ENCODE measurements at regions not wholly inside any gene's neighbourhood (a gene's known extent, or its start where the extent isn't known, plus 50 kb on each side); places are given as distances from the start of the nearest gene placed in this dataset.
"Not testable (repeated sequence)": the region's sequence is repeated elsewhere in the genome, so short reads cannot be mapped to it uniquely, and the experiment has no call there.

DNA sequence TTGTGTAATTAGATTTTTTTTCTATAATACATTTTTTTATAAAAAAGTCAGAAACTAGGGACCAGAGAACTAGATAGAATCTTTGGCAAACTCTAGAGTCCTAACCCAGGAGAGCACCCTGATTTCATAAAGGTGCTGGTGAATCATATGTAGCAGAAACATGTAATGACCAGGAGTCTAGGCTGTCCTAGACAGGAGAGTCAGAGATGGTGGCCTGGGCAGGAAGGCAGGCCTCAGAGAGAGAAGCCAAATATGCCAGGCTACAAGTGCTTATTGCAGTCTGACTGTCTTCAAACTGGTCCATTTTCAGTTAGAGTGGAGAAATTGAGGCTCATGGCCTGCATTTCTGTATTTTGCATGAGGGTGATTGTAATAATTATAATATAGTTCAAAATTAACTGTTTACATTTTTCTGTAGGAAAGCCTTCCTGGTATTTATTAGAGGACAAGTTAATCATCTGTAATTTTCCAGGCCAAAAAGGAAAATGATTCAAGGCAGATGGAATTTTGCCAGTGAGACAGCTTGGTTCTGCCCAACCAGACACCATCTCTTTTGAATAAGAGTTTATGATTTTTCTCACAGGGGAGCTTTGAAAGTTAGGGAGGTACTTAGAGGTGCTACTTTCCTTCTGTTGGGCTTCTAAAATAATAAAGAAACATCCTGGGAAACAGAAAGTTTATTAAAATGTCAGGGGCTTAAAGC, 129.8 kb downstream of the S1PR1 start:
- FAIRE-seq (no peak), DNase-seq (ENCODE audit: insufficient read length, low spot score) (no peak)
- TF ChIP-seq, protein P1, sequence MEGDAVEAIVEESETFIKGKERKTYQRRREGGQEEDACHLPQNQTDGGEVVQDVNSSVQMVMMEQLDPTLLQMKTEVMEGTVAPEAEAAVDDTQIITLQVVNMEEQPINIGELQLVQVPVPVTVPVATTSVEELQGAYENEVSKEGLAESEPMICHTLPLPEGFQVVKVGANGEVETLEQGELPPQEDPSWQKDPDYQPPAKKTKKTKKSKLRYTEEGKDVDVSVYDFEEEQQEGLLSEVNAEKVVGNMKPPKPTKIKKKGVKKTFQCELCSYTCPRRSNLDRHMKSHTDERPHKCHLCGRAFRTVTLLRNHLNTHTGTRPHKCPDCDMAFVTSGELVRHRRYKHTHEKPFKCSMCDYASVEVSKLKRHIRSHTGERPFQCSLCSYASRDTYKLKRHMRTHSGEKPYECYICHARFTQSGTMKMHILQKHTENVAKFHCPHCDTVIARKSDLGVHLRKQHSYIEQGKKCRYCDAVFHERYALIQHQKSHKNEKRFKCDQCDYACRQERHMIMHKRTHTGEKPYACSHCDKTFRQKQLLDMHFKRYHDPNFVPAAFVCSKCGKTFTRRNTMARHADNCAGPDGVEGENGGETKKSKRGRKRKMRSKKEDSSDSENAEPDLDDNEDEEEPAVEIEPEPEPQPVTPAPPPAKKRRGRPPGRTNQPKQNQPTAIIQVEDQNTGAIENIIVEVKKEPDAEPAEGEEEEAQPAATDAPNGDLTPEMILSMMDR (IDR thresholded peaks at IDR 0.05; ENCODE audit: insufficient read depth, missing control alignments): no peak

DNA sequence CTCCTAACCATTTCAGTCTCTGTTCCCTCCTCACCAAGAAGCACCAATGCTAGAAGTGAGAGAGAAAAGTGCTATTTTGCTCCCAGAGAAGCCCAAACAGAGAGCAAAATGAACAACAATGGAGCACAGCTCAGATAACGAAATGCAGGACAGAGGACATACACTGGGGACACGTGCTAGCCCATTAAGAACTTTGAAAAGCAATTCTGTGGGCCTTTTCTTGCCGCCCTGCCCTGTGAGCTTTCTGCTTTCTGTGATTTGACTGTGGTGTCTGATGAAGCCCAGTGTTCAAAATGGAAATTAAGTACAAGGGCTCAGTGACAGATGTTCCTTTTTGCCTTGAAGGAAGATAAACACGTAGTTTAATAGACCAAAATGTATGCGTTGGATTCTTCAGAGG, 130.8 kb downstream of the S1PR1 start:
- DNase-seq (ENCODE audit: insufficient read length, low spot score) (no peak), FAIRE-seq (no peak)
- TF ChIP-seq, protein P1 (IDR thresholded peaks at IDR 0.05; ENCODE audit: insufficient read depth, missing control alignments): no peak

DNA sequence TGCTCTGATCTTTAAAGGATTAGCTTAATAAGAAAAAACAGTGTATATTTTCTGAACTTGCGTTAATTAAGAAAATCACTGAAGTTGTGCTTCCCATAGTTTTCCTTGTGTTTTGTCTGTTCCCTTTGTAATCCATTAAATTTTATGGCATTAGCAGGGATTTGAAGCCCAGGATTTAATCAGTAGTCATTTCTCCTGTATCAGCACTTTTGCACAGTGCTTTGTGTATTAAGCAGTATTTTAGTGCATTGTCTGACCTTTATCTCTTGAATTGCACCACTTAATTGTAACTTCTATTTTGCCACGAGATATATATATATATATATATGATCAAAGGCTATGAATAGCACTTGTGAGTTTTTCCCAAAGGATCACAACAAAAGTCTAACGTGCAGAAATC, 133.7 kb downstream of the S1PR1 start:
- no peak for DNase-seq (ENCODE audit: insufficient read length, low spot score)
- TF ChIP-seq, protein P1 (IDR thresholded peaks at IDR 0.05; ENCODE audit: insufficient read depth, missing control alignments): no peak
- no peak for FAIRE-seq

DNA sequence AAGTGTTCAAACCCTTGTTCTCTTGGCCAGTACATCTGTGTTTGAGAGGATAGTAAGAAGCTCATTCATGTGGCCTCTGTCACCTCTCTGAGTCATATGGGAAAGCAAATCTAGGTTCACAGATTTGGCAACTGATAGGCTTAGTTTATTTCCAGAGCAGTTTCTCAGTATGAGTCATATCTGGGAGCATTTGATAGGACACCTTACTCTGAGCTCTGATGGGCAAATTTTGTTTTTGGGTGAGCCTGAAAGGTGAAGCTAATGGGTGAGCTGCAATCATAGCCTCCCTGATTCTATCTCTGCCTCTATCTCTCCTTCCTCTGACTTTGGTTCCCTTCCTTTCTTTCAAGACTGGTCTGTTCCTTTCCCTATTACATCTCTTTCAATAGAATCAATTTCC, 134.4 kb downstream of the S1PR1 start:
- FAIRE-seq (no peak), DNase-seq (ENCODE audit: insufficient read length, low spot score) (no peak)
- TF ChIP-seq, protein P1 (IDR thresholded peaks at IDR 0.05; ENCODE audit: insufficient read depth, missing control alignments): no peak

DNA sequence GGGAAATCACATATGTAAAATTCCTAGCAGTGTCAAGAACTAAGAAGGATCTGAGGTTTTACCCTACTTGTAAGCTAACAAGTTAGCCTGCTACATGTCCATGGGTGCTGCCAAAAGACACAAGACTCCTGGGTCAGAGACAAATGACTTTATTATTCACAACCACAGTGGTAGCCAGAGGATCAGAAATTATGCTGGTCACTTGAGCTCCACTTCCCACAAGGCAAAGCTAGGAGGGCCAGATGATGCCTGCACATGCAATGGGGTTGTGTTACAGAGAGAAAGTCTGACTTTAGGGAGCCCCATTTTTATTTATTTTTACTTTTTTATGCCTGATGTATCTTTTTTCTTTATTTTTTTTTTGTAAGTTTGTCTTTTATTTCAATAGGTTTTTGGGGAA, 136.8 kb downstream of the S1PR1 start:
- no peak for DNase-seq (ENCODE audit: insufficient read length, low spot score)
- TF ChIP-seq, protein P1 (IDR thresholded peaks at IDR 0.05; ENCODE audit: insufficient read depth, missing control alignments): no peak

DNA sequence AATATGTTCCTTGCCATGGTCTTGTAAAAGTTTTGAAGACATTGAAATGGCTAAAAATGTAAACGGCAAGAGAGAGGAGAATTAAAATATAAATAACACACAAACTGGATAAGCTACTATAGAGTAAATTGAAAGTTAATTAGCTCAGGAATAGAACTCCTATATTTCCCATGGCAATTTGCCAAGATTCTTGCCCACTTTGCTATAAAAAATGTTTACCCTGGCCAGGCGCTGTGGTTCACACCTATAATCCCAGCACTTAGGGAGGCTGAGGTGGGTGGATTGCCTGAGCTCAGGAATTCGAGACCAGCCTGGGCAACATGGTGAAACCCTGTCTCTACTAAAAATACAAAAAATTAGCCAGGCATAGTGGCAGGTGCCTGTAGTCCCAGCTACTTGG, 138.6 kb downstream of the S1PR1 start:
- not testable (repeated sequence) for DNase-seq (ENCODE audit: insufficient read length, low spot score); FAIRE-seq

More for the DNA sequence above, 136.8 kb downstream of the S1PR1 start:
- no peak for FAIRE-seq

DNA sequence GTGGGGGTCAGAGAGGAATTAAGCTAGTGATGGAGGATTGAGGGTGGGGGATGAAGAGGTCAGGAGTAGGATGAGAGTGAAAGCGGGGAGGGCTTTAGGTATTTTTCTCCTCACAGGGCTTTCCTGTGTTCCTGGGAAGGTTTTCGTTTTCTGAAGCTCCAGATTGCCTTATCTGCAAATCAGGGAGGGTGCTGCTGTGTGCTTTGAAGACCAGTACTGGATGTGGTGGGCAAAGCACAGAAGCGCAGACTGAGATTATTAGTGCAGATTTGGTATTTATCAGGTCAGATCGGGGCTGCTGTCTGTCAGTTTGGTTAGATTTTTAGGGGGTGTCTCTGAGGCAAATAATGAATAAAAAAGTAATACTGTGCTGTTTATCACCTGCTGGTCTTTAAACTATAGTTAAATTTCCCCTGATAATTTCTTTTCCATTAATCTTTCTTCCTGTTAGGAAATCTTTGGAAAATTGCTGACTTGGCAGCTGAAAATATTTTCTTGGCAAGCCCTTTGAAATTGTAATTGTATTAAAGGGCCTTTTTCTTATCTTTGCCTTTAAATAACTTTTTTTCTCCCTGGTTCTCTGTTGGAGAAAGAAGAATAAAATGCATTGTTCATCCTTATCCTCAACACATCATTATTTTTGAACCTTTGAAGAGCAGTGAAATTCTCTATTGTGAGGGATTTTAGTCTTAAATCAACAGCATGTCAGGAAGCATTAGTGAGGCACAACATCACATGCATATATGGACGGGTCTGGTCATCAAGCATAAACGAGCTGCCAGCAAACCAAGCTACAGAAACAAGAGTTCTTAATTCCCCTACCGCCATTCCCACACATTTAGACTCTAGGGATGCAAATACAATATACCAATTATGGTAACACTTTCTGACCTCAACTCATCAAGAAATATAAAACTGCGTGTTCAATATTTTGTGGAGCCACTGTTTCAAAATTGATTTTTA, 139.6 kb downstream of the S1PR1 start:
- no peak for FAIRE-seq
- TF ChIP-seq, protein P1 (IDR thresholded peaks at IDR 0.05; ENCODE audit: insufficient read depth, missing control alignments): no peak
- no peak for DNase-seq (ENCODE audit: insufficient read length, low spot score)

Measured in D721Med (cell line).